D721Med (cell line): ENCODE measurements at regions not wholly inside any gene's neighbourhood (a gene's known extent, or its start where the extent isn't known, plus 50 kb on each side); places are given as distances from the start of the nearest gene placed in this dataset.
"Not testable (repeated sequence)": the region's sequence is repeated elsewhere in the genome, so short reads cannot be mapped to it uniquely, and the experiment has no call there.

ENCODE experiments used
- DNase-seq: peaks from one replicate; pipeline ENCODE4 v3.0.0; 2011; ENCODE audit warnings: low spot score; ENCODE audit not compliant: insufficient read length
- FAIRE-seq: peaks from 2 replicates; lab custom pipeline; 2011; peaks lifted over from hg19 to GRCh38; lab: Jason Lieb, UNC
- CTCF ChIP-seq: IDR thresholded peaks from 2 replicates; pipeline ENCODE4 v1.5.1; 2012; ENCODE audit warnings: mild to moderate bottlenecking, control low read depth; ENCODE audit not compliant: insufficient read depth; ENCODE audit errors: missing control alignments

GRCh38 chr12:129973236-129973961 is 69.6 kb upstream of the TMEM132D start:
- TF ChIP-seq CTCF: no peak
- FAIRE-seq (no peak), DNase-seq (no peak)

GRCh38 chr12:129984106-129984505 is 80.3 kb upstream of the TMEM132D start:
- FAIRE-seq: no peak
- no peak for DNase-seq
- TF ChIP-seq CTCF: no peak

DNA sequence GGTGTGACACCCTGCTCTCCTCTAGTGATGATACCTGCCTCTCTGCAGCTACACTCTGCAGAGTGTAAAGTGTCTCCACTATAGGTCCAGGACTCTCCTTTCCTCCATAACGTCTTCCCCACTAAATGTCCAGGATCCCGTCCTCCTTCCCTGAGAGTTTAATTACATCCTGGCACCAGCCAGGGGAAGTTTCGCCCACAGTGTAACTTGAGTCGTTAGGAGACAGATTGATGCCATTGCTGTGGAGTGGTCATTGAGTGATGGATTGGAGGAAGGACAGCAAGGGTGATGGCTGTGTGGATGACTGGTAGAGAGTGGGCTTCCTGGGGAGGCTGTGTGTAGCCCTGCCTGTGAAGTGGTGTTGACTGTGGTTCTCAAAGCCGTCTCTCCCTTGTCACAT is 84.0 kb upstream of the TMEM132D start:
- no peak for DNase-seq
- no peak for TF ChIP-seq CTCF
- no peak for FAIRE-seq

DNA sequence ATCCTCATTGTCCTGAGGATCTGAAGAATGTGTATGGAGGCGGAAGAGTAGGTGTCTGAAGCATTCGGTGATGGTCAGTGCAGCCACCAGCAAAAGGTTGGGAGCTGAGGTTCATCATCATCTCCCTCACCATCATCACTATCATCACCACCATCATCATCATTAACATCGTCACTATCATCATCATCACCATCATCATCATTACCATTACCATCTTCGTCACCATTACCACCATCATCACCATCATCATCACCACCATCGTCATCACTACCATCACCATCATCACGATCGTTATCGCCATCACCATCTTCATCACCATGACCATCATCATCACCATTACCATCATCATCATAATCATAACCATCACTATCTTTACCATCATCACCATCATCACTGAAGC is 90.8 kb upstream of the TMEM132D start:
- FAIRE-seq: no peak
- DNase-seq: no peak
- no peak for TF ChIP-seq CTCF

- no peak for FAIRE-seq
- no peak for TF ChIP-seq CTCF
- DNase-seq: no peak
Measured at GRCh38 chr12:129997239-129997638, 93.4 kb upstream of the TMEM132D start.

- not testable (repeated sequence) for FAIRE-seq, DNase-seq
Measured at GRCh38 chr12:130004310-130004877, 100.6 kb upstream of the TMEM132D start.

DNA sequence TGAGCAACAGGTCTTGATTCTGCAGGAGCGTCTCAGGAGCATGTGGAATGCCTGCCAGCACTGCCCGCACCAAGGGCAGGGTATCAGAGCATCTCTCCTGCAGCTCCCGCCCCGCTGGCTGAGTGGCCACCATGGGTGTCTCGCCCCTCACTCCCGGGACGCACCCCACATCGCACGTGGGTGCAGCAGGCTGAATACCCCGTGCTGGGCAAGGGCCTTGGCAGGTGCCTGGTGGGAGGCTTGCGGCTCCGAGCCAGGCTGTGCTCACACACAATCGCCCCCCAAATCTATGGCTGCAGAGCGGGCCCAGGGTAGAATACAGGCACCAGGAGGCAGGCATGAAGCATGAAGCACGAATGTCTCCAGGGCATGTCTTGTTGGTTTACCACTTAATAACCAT is 103.9 kb upstream of the TMEM132D start:
- no peak for TF ChIP-seq CTCF
- no peak for FAIRE-seq
- no peak for DNase-seq
